ENCODE measurements at regions not wholly inside any gene's neighbourhood (a gene's known extent, or its start where the extent isn't known, plus 50 kb on each side); places are given as distances from the start of the nearest gene placed in this dataset.

DNA sequence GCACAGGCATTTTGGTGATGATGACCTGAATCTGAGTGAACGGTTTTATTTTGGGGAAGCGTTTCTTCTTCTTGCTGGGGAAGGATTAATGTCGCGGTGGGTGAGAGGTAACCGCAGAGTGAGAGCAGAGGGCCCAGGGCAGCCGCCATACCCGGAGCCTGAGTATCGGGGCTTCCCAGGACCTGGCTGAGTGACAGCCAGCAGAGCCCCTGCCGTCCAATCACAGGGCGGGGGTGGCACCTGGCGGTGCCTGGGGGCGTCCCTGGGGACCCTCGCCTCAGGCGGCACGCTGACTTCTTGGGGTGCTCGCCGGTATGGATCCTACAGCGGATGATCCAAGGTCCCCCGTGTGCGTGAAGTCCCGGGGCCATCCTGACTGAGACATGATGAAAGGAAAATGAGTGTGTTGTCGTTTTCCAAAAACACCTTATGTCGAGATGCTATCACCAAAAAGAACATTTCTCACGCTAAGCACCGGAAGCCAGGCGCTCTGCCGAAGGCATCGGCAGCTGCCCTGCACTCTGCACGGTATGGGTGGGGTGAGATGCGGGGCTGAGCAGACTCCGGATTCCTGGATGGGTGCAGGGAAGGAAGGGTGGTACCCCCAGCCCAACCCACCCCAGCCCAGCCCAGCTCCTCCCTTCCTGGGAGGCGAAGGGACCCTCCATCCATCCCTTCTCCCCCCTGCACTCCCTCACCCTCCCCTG is 227.9 kb upstream of the SHH start:
- TF ChIP-seq, protein P1, sequence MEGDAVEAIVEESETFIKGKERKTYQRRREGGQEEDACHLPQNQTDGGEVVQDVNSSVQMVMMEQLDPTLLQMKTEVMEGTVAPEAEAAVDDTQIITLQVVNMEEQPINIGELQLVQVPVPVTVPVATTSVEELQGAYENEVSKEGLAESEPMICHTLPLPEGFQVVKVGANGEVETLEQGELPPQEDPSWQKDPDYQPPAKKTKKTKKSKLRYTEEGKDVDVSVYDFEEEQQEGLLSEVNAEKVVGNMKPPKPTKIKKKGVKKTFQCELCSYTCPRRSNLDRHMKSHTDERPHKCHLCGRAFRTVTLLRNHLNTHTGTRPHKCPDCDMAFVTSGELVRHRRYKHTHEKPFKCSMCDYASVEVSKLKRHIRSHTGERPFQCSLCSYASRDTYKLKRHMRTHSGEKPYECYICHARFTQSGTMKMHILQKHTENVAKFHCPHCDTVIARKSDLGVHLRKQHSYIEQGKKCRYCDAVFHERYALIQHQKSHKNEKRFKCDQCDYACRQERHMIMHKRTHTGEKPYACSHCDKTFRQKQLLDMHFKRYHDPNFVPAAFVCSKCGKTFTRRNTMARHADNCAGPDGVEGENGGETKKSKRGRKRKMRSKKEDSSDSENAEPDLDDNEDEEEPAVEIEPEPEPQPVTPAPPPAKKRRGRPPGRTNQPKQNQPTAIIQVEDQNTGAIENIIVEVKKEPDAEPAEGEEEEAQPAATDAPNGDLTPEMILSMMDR (IDR thresholded peaks at IDR 0.05): no peak
- TF ChIP-seq EZH2 (IDR thresholded peaks at IDR 0.05; ENCODE audit: borderline replicate concordance, insufficient read depth, low read depth, low read length, poor library complexity, severe bottlenecking): no peak

Data from B cell (primary cell).